ENCODE measurements at regions not wholly inside any gene's neighbourhood (a gene's known extent, or its start where the extent isn't known, plus 50 kb on each side); places are given as distances from the start of the nearest gene placed in this dataset.

DNA sequence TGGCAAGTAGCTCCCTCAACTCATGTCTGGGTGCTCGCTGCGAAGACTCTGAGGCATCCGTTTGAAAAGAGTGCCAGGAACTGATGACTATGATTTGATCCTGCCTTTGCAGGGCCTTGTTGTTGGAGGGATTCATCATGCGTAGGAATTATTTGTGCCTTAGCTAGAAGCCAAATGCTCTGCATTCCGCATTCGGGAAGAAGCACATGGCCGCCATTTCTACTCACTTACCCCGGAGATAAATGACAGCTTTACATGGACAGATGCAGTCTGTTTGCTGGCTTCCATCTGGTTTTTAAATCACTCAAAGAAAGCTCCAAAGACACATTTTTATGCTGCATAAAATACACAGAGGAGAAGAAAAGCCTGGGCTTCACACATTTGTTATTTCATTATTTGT is 363.3 kb upstream of the CDH4 start:
- TF ChIP-seq POLR2AphosphoS5 (IDR thresholded peaks at IDR 0.05; ENCODE audit: low read depth, low read length) (no peak), SIN3A (IDR thresholded peaks at IDR 0.05; ENCODE audit: borderline replicate concordance, insufficient read depth, low read length) (no peak), REST (IDR thresholded peaks at IDR 0.05; ENCODE audit: insufficient read depth in 1 of 2, low read depth in 2 of 2, low read length in 2 of 2) (no peak), FOXP2 (optimal IDR thresholded peaks at IDR 0.05; ENCODE audit: borderline replicate concordance, extremely low read depth, extremely low read length, insufficient read depth) (no peak), TAF1 (IDR thresholded peaks at IDR 0.05; ENCODE audit: borderline replicate concordance, insufficient read depth, low read length) (no peak)

DNA sequence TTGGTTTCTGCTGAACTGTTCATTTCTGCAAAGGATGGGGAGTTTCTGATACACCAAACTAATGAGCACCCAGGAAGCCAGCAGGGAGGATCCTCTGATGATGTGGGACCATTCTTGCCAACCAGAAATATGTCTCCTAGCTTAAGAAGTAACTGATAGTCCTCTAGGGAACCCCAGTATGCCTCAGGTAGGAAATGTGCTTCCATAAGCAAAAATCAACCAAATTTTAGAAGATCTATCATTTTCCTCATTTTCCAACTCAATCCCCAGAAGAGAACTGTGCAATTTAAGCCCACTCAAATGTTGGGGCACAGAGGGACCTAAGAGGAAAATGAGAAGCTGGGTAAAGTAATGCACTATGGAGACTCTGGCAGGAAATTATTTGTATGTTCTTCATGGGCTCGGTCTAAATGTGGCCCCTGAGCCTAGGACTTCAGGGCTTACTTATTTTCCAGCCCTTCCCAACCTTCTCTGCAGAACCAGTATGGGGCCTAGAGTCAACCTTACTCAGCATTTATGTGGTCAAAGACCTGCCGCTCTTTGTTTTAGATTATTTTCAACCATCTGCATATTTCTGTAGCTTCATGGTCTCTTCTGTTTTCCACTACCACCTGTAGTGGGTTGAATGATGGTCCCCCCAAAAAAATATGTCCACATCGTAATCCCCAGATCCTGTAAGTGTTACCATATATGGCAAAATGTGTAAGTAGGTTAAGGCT is 359.8 kb upstream of the CDH4 start:
- no peak for TF ChIP-seq FOXP2 (optimal IDR thresholded peaks at IDR 0.05; ENCODE audit: borderline replicate concordance, extremely low read depth, extremely low read length, insufficient read depth)
- no peak for TF ChIP-seq REST (IDR thresholded peaks at IDR 0.05; ENCODE audit: insufficient read depth in 1 of 2, low read depth in 2 of 2, low read length in 2 of 2)
- TF ChIP-seq TAF1 (IDR thresholded peaks at IDR 0.05; ENCODE audit: borderline replicate concordance, insufficient read depth, low read length), result no peak
- TF ChIP-seq POLR2AphosphoS5 (IDR thresholded peaks at IDR 0.05; ENCODE audit: low read depth, low read length), result no peak
- no peak for TF ChIP-seq SIN3A (IDR thresholded peaks at IDR 0.05; ENCODE audit: borderline replicate concordance, insufficient read depth, low read length)

DNA sequence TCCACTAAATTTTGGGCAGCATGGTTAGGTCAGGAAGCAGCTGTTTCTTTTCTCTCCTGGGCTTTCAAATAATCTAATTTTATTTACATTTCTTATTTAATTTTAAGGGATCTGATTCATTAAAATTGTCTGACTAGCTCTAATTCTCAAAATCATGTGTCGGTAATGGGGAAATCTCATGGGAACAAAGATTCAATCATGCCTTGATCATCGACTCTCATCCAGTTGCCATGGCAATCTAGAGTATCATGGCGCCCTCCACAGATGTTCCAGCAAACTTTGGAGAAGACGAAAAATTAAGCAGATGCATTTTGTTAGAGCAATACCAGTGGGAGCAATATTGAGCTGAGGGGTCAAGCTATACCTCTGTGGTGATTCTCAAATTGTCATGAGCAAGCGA is 358.0 kb upstream of the CDH4 start:
- TF ChIP-seq FOXP2 (optimal IDR thresholded peaks at IDR 0.05; ENCODE audit: borderline replicate concordance, extremely low read depth, extremely low read length, insufficient read depth) (no peak), SIN3A (IDR thresholded peaks at IDR 0.05; ENCODE audit: borderline replicate concordance, insufficient read depth, low read length) (no peak), TAF1 (IDR thresholded peaks at IDR 0.05; ENCODE audit: borderline replicate concordance, insufficient read depth, low read length) (no peak), POLR2AphosphoS5 (IDR thresholded peaks at IDR 0.05; ENCODE audit: low read depth, low read length) (no peak), REST (IDR thresholded peaks at IDR 0.05; ENCODE audit: insufficient read depth in 1 of 2, low read depth in 2 of 2, low read length in 2 of 2) (no peak)

GRCh38 chr20:60895363-60896079 is 356.5 kb upstream of the CDH4 start:
- TF ChIP-seq SIN3A (IDR thresholded peaks at IDR 0.05; ENCODE audit: borderline replicate concordance, insufficient read depth, low read length) (no peak), FOXP2 (optimal IDR thresholded peaks at IDR 0.05; ENCODE audit: borderline replicate concordance, extremely low read depth, extremely low read length, insufficient read depth) (no peak), REST (IDR thresholded peaks at IDR 0.05; ENCODE audit: insufficient read depth in 1 of 2, low read depth in 2 of 2, low read length in 2 of 2) (no peak), POLR2AphosphoS5 (IDR thresholded peaks at IDR 0.05; ENCODE audit: low read depth, low read length) (no peak), TAF1 (IDR thresholded peaks at IDR 0.05; ENCODE audit: borderline replicate concordance, insufficient read depth, low read length) (no peak)

Data from PFSK-1 (cell line).